ENCODE measurements at regions not wholly inside any gene's neighbourhood (a gene's known extent, or its start where the extent isn't known, plus 50 kb on each side); places are given as distances from the start of the nearest gene placed in this dataset.
"Not testable (repeated sequence)": the region's sequence is repeated elsewhere in the genome, so short reads cannot be mapped to it uniquely, and the experiment has no call there.

DNA sequence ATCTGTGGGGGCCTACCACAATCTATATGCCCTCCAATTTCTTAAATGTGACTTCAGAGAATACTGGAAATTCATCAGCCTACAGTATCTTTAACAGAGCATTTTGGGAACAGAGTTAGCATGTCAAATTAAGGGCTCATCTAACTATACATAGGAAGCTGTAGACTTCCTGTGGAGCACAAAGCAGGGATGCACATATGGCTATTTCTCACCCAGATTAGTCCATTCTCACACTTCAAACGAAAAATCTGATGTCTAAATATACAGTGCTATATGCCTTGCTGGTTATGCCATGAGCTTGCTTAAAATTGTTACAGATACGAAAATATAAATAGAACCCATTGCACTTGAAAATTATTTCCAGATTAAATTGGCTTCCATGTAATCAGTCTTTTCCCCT lies 1922.8 kb downstream of the MRPL39 start:
- no peak for DNase-seq

DNA sequence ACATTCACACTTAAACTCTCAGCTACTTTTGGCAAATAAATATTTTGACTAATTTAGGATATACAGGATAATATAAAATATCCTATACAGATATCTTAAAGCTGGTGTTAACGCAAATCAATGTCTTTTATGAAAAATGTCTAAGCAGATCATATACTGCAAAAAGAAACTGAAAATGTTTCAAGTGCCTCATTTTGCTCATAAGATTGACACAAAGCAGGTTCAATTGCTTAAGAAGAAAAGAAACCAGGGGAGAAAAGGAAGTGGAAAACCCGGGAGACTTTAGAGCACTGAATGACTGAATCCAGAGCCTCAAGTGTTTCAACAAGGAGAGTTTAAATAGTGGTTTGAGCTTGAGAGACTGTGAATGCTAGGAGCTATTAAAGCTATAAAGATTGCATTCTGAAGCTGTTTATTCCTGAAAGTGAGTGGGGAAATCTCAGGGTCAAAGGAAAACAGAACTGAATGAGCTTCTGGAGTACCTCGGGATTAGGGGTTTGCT lies 1943.0 kb downstream of the MRPL39 start:
- no peak for DNase-seq

DNA sequence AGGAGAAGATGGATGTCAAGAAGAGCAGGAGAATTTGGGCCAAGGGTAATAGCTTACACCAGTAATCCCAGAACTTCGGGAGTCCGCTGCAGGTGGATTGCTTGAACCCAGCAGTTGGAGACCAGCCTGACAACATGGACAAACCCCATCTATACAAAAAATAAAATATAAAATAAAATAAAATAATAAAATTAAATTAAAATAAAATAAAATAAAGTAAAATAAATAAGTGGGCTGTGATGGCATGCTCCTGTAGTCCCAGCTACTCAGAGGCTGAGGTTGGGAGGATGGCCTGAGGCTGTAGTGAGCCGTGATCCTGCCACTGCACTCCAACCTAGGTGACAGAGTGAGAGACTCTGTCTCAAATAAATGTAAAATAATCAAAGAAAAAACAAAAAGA lies 1946.7 kb downstream of the MRPL39 start:
- DNase-seq, result no peak

DNA sequence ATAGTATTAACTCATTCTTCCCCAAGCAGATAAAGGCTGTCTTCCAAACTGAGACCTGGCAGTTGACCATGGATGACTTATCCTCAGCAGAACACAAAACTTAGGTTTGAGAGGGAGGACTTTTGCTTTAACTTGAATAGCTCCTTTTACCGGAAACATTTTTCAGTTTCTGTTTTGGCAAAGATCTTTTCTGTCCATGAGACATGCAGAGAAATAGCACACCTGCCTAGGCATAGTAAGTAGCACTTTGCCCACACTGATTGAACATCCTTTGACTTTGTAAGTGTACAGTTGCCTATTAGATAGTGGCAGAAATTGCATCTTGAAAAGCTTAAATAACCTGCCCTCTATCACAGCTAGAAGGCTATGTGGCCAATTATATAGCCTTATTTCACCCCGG lies 1962.5 kb downstream of the MRPL39 start:
- no peak for DNase-seq

DNA sequence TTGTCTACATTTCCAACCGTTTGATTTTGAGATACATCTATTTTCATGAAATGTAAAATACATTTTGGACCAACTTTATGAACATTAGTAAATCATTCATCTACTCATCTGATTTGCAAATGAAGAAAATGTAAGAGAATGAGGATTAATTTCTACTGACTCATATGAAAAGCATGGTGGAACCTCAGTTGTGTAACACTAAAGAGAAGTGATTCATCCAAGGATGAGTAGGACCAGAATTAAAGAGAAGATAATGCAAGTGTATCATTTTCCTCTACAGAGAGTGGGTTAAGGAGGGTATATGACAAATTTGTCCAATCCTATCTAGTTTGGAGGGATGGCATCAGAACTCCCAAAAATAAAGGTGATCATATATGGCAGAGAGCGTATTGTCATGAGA lies 1967.6 kb downstream of the MRPL39 start:
- no peak for DNase-seq

DNA sequence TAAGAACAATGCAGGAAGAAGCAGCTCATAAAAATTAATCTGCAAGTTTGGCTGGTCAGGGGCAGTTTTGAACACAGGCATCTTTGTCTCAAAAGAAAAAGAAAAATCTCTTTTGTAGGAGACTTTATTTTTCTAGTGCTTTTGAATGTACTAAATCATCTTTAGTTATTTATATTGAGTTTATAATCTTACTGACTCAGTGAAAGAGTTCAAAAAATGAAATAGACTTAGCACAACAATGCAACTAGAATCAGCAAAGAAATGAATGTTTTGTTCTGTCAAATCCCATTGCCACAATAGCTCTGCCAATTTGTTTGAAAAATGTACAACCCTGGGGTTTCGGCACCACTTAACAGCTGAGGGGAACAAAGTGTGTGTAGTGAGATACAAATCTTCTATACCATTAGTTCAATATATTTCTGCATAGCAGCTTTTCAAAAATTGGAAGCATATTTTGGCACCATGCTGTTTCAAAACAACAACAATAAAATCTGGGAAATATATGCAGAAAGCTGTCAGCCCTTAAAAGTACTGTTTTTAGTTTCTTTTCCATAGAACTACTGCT lies 1969.1 kb downstream of the MRPL39 start:
- no peak for DNase-seq

DNA sequence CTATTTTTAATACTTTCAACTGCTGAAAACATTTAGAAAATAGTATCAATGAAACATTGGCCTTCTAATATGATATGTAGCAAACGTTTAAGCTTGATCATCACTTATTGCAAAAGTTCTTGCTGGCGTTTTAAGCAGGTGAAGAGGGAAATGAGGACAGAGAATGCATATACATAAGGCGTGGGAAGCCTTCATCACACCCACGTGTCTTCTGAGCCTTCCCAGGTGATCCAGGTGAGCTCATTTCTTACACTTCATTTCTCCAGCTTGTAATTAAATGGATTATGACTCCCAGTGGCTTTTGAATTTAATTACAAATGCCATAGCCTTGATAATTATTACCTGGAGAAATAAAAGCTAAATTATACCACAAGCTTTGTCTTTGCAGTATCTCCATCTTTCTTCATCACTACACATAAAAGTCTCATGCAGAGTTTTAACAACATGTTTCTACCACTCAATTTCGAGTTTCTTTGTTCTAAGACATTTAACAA lies 1973.8 kb downstream of the MRPL39 start:
- no peak for DNase-seq

DNA sequence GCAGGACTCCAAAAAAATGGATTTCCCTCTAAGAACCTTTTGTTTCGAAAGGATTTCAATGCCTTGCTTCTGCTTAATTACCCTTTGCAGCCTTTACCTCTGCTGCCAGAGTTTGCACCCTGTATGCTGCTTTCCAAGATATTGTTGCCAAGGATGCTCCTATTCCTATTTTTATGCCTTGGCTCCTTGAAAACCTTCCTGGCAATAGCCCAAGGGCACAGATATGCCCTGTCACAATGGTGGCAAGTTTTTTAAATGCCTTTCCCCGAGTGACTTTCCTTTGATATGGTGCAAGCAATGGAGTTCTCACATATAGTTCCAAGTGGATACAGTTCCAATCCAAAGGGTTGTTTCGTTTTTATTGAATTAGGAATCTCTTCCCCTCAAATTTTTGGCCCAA lies 1983.0 kb downstream of the MRPL39 start:
- DNase-seq, result no peak

DNA sequence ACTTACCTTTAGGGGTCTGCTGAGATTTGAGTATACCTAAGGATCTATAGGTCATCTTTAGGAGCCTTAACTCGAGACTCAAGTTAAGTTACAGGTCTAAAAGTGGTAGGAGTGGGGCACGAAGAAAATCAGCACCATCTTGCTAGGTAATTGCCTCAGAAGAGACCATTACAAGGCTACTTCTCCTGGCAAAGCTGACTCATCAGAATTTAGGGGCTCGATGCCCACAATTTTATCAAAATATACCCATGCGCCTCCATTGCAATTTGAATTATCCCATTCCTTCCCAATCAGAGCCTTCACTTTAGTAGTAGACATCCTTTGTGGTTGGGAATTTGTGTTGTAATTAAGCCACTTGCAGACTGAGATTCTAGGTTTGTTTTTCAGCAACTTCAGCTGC lies 1994.3 kb downstream of the MRPL39 start:
- no peak for DNase-seq

DNA sequence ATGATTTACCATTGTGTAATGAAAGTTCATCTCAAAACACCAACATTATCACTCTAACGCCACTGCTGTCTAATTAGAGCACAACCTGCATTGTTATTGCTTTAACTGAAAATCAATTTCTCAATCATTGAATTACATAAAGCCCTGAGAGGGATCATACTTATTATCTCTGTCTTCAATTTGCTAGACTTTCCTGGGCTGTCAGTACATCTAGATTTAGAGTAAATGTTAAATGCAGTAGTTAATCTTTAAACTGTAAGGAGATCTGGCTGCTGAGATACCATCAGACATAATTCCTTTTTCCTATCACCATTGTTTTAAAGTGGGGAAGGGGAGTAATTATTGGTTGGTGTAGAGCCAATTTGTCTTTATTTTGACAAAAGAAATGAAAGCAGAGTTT lies 1995.1 kb downstream of the MRPL39 start:
- DNase-seq, result no peak

DNA sequence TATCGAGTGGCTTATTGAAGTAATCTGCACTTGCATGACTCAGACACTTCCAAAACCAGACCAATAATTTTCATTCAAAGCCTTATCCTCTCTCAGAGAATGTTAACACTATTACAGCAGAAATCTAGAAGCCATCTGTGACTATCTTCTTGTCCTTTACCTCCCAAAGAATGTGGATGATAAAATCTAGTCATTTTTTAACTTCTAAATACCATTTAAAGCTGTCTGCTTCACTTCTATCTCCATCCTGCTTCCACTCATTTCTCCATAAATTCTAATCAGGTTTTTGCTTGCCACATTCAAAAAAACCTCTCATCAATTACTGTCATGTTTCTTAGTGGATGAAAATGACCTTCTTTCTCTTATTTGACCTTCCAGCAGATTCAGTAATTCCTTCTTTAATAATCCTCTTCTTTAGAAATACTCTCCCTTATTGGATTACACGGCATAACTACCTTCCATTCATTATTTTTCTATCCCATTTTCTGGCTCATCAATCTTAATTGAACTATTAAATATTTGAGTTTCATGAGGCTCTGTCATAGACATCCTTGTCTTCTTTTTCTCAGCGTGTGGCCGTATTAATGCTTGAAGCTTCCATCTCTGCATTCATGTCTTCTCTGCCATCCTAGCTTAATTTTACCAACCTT lies 1999.4 kb downstream of the MRPL39 start:
- DNase-seq, result no peak

DNA sequence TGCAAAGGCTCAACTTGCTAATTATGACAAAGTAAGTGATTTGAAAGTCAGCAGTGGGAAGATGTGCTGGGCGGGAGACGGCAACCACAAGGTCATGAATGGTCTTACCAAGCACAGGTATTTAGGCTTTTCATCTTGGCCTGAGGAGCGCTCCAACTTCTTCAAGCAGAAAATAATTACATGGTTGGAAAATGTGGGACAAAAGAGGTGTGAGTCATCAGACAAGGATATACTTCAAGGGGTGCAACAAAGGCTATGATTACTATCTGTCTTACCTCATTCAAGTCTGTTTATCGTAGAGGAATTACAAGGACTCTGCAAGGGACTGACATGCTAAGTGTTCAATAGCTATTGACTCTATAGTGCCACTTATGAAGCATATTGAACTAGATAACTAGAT lies 2005.7 kb downstream of the MRPL39 start:
- no peak for DNase-seq

DNA sequence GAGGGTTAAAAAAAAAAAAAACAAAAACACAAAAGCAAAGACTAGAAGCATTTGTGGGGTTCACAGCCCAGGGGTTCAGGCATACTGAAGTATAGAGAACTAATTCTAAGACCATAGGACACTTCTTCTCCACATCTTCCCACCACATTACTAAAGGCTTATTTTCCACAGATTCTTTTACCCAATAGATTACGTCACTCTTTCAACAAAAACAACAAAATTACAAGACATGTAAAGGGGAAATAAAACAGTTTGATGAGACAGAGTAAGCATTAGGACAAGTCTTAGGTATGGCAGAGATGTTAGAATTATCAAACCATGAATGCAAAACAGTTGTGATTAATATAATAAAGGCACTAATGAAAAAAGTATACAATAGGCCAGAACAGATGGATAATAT lies 2013.7 kb downstream of the MRPL39 start:
- DNase-seq, result no peak

DNA sequence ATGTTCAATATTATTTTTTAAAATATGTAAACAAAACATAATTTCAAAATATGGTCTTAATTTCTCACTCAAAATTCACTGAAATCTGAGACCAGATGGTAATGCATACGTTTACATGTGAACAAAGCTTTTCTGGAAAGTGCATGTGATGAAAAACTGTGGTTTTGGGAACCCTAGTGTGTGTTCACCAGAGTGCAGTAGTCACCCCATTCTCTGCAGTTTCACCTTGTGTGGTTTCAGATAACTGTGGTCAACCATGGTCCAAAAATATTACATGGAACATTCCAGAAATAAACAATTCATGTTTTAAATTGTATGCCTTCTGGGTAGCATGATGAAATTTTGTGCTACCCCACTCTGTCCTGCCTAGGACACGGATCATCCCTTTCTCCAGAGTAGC lies 2021.9 kb downstream of the MRPL39 start:
- DNase-seq, result no peak

DNA sequence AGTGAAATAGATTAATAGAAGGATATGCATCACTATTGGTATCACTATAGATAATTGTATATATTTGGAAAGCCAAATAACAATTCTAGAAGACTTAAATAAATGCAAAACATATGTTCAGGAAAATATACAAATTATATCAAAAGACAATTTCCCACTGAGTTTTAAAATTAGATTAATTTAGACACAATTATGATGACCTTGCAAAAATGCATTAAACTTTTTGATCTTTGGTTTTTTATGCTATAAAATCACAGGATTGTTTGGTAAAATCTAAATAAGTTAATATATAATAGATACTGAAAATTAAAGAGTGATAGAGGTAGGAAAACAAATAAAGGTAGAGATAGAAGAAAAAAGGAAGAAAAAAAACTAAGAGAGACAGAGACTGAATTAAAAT lies 2027.7 kb downstream of the MRPL39 start:
- DNase-seq, result no peak

DNA sequence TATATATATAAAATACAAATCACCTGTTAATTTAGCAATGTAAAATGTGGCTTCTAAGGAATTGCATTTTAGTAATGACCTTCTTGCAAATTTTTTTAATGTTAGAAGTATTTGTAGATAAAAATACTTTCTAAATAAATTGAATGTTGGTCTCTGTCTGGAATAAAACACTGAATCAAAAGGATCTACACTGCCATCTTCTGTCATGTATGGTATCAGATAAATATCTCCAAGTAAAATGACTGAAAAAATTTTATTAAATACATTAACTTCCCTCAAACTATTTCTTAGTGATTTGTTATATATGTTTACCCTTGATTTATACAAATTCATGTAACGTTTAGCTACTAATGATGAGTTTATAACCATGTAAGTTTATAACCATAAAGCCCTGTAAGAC lies 2029.3 kb downstream of the MRPL39 start:
- no peak for DNase-seq

DNA sequence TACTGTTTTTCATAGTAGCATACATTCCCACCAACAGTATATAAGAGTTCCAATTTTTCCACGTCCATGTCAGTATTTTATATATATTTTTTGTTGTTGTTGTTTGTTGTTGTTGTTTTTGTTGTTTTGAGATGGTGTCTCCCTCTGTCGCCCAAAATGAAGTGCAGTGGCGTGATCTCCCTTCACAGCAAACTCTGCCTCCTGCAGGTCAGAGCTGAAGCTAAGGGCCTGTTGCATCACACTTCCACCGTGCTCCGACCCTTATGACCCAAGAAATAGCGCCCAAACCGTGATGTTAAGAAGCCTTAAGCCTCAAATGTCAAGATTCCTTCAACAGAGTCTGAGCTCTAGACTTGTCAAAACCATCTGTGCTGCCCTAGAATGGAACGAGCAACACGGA lies 2032.3 kb downstream of the MRPL39 start:
- no peak for DNase-seq

DNA sequence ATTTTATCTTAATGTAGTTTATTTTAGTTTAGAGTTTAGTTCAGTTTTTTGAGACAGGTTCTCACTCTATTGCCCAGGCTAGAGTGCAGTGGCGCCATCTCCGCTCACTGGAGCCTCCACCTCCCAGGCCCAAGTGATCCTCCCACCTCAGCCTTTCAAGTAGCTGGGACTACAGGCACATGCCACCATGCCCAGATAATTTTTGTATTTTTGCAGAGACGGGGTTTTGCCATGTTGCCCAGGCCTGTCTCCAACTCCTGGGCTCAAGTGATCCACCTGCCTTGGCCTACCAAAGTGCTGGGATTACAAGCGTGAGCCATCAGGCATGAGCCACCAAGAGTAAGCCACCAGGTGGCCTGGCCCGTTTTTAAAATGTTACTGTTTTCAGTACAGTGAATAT lies 2058.4 kb downstream of the MRPL39 start:
- not testable (repeated sequence) for DNase-seq

DNA sequence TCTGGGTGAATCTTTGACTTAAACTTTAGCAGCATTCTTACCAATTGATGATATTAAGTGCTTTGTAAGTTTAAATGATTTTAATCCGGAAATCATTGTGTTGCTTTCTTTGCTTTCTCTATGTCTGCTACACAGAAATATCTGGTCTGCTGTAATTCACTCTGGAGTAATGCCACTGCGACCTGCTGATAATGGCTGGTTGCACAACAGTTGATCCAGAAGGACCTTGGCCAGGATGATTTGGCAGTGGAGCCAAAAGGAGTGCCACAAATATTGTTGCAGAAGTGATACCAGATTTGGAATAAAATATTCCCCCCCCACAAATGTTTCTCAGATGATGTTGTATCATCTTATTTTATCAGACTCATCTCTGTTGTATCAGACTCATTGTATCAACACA lies 2063.9 kb downstream of the MRPL39 start:
- DNase-seq, result no peak

DNA sequence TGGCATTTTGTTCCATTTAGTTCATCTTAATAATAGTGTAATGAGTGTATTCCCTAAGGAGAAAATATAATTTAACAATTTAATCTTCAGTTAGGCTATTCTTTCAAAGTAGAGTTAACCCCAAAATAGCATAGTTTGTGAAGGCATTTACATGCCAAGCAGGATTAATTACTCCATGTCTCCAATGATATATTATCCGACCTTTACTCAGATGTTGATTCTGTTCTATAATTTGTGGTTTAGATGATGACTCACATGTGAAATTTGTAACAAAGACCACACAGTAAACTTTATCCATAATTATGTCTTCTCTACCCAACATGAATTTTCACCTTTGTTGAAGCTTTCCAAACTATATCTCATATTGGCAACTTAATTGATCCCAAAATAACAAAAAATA lies 2065.2 kb downstream of the MRPL39 start:
- DNase-seq, result no peak

DNA sequence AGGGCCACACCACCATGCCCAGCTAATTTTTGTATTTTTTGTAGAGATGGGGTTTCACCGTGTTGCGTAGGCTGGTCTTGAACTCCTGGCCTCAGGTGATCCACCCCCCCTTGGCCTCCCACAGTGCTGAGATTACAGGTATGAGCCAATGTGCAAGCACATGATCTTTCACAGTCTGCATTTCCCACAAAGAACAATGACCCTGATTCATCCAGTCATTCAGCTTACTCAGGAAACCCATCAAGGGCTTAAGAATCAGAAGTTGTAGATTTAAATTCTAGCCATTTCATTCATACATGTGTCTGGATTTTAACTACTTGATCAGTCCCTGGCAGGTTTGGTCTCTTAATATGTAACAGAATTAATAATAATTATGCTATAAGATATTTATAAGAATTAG lies 2065.7 kb downstream of the MRPL39 start:
- DNase-seq, result no peak

DNA sequence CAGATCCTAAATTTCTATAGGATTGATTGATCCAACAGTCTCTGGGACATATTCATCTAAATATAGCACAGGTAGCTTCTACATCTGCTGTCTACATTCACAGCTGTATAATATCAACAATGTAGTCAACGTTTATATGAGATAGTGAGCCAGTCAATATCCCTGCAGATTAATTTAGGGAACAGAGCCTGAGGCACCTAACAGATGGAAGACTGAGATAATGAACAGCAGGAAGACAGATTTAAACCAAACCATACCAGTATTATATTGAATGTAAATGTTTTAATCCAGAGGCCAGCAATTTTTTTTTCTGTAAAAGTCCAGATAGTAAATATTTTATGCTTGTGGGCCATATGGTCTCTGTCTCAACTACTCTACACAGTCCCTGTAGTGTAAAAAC lies 2072.4 kb downstream of the MRPL39 start:
- no peak for DNase-seq

DNA sequence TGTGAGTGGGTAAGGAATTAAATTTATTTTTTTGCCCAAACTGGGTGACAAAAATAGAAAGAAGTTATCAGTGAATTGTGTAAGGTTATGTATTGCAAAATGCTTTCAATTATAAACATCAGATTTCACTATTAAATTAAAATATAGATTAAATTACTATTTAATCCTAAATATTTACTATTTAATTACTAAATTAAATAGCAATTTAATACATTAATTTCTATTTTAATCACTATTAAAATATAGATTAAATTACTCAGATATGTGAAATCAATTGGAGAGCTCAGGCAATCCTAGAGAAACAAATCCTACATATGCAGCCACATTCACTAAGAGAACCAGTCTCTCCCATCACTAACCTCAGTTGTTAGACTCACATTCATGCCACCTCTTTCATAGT lies 2075.8 kb downstream of the MRPL39 start:
- no peak for DNase-seq

DNA sequence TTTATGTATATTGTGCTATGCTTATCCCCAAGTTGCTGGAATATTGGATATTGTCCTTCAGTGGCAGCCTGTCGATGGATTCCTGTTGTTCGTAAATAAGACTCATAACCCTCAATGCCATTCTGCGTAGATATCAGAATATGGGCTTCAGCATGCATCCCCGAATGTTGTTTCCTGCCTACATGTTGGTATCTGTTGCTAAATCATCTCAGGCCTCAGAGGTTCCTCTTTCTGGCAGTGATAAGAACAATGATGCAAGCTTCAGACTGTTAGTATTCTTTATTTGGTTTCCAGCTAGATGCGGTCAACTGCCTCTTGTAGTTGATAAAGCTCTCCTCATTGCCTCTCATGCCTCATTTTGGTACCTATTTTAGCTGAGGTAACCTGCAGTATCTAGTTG lies 2082.6 kb downstream of the MRPL39 start:
- DNase-seq, result no peak

DNA sequence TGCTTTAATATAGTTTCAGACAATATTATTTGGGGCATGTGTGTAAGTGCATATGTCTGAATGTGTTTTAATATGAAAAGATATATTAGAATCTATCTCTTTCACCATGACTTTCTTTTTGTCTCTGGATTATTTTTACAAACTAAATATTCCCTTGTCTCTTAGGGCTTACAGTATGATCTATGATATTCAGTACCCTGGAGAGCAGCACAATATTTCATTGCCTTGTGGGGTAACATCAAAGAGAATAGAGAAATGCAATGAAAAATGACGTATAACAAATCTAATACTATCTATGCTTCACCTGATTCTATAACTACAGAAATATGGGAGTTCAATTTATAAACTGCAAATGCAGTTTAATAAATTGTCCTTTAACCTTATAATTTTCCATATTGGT lies 2084.5 kb downstream of the MRPL39 start:
- no peak for DNase-seq

Data from HCEC 1CT (cell line).